Inferior parietal cortex (tissue), 1 donor: ENCODE measurements at regions not wholly inside any gene's neighbourhood (a gene's known extent, or its start where the extent isn't known, plus 50 kb on each side); places are given as distances from the start of the nearest gene placed in this dataset.

Experiments
- DNase-seq: peaks from one replicate; pipeline ENCODE4 v3.0.0-alpha.2; 2016; ENCODE audit errors: extremely low spot score

GRCh38 chr4:29521281-29521680 is 1198.9 kb upstream of the PCDH7 start:
- DNase-seq, result no peak

GRCh38 chr4:29536745-29537144 is 1183.4 kb upstream of the PCDH7 start:
- no peak for DNase-seq

- DNase-seq, result no peak
Observed at GRCh38 chr4:29538889-29539646, 1181.1 kb upstream of the PCDH7 start.

DNA sequence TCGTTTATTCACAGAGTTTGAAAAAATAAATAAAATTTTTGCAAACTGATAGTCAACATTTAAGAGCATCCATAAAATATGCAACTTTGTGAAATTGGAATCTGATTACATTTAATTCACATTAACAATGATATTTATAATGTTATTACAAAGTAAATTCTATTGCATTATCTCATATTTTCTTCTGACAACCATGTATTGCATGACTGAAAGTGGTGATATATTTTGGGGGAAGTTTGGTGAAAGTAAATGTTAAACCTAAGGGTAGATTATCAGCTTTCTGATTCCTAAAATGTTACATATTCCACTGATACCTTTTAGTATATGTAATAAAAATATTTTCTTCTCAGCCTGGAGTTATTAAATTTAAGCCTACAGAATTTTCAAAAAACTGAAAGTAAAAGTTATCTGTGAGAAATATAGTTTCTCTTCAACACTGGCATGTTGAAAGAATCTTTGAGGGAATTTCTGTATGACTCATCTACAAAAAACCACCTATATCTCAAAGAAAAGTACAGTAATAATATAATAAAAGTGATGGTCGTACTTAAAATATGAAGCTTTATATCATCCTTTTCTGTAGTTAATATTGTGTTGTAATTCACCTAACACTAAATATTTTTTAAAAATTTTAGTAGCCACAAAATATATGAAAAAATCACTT is 1179.6 kb upstream of the PCDH7 start:
- DNase-seq, result no peak

DNA sequence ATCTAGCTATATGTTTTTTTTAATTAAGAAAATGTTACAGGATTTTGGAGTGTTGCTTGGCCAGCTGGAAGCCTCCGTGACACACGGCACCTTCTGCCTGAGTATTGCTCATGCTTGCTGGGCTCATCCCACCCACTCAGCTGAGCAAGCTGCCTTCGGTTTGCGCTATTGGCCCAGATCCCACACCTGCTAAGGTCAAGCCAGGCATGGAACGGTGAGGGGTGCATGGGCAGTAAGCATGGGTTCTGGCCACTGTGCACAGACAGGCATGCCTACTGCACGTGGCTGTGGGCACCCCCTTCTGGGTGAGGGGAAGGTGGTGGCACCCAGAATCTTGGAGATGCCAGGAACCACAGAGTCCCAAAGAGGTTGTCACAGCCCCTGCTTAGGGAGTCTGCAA is 1178.4 kb upstream of the PCDH7 start:
- no peak for DNase-seq

DNA sequence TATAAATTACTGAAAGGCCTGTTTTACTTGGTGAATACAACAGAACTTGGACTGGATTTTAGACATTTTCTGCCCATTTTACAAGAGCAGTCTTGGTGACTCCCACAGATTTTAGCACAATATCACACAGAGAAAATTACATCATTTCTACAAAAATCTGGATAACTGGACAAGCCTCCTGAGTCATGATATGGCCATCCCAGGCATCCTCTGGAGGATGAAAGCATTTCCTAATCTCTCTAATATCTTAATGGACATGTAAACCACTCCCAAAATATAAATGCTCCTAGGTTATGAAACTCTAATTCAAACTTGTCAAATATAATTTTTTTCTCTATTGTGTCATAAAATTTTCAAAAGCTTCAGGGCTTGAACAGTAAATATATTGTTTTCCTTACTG is 1170.8 kb upstream of the PCDH7 start:
- peak; percentile 38 for DNase-seq

GRCh38 chr4:29551821-29552220 is 1168.3 kb upstream of the PCDH7 start:
- no peak for DNase-seq

DNA sequence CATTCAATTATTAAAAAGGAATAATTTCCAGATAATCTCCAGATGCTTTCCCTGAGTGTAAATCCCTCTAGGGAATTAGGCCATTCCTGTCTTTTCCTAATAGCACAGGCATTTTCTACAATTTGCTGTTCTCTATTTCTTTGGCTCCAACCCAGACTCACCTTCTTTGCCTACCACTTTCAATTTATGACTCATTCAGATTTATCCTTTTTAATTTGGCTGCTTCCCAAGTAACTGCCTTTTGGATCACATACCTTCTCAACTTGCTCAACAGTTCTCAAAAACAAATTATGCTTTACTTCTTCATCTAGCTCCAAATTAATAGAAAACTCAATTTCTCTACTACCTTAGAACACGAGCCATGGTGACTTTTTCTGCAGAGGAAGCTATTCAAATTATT is 1166.3 kb upstream of the PCDH7 start:
- no peak for DNase-seq

- peak; percentile 59 for DNase-seq
Observed at GRCh38 chr4:29558789-29559188, 1161.4 kb upstream of the PCDH7 start.

DNA sequence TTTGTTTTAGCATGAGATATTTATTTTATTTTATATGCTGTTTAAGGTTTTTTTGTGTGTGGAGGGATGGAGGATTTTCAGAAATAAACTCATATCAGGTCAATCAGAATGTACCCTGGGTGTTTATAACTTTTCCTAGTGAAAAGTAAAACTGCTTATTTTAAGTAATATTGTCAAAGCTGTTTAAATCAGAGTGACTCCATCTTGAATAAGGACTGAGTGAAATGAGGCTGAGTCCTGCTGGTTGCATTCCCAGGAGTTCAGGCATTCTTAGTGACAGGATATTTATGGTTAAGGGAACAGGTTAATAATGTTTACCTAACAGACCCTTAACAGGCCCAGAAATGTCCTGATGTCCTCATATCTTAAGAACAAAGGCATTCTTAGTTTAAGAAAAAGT is 1160.9 kb upstream of the PCDH7 start:
- DNase-seq, result no peak

DNA sequence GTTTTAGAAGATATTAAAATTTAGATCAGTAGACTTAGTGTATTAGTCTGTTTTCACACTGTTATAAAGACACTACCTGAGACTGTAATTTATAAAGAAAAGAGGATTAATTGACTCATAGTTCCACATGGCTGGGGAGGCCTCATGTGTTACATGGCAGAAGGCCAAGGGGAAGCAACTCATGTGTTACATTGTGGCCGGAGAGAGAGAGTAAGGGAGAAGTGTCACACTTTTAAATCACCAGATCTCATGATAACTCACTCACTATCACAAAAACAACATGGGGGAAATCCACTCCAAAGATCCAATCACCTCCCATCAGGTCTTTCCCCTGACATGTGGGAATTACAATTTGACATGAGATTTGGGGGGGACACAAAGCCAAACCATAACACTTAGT is 1159.7 kb upstream of the PCDH7 start:
- DNase-seq, result no peak

GRCh38 chr4:29565256-29565655 is 1154.9 kb upstream of the PCDH7 start:
- DNase-seq, result no peak

GRCh38 chr4:29566371-29566770 is 1153.8 kb upstream of the PCDH7 start:
- DNase-seq, result no peak

GRCh38 chr4:29571322-29571721 is 1148.8 kb upstream of the PCDH7 start:
- DNase-seq, result peak; percentile 30

- DNase-seq, result no peak
Observed at GRCh38 chr4:29578329-29578728, 1141.8 kb upstream of the PCDH7 start.

DNA sequence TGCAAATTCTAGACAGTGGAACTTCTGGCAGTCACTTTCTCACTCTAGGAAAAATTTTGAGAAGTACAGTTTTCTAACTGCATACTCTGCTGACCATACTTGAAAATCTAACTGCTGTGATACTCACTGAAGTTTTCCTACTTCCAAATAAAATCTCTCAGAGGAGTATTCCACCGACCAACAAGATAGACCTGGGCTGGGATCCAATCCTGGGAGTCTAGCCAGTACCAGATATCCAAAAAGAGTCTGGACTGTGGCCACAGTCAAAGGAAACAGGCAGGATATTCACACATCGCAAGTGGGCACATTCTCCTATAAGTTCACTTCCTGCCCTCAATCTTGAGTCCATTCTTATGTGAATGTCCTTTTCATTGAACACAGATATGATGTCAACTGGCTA is 1138.7 kb upstream of the PCDH7 start:
- DNase-seq, result peak; percentile 57

GRCh38 chr4:29588617-29589016 is 1131.6 kb upstream of the PCDH7 start:
- DNase-seq, result no peak

- no peak for DNase-seq
Observed at GRCh38 chr4:29596228-29596627, 1123.9 kb upstream of the PCDH7 start.

- DNase-seq, result no peak
Observed at GRCh38 chr4:29619168-29619567, 1101.0 kb upstream of the PCDH7 start.

DNA sequence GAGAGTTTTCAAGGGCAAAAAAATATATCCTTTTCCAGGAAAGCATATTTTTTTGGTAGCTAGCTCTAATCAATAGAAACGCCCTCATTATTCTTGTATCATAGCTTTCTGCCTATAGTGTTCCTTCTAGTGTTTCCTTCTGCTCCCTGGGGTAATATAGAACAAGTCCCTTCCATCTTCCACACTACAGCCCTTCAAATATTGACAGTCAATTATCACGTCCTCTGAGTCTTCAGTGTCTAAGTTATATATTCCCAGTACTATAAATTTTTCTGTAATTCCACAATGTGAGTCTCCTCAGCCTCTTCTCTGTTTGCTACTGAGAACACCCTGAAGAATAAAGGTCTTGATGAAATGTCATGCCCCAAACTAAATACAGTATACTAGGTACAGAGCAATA is 1088.0 kb upstream of the PCDH7 start:
- DNase-seq, result no peak

DNA sequence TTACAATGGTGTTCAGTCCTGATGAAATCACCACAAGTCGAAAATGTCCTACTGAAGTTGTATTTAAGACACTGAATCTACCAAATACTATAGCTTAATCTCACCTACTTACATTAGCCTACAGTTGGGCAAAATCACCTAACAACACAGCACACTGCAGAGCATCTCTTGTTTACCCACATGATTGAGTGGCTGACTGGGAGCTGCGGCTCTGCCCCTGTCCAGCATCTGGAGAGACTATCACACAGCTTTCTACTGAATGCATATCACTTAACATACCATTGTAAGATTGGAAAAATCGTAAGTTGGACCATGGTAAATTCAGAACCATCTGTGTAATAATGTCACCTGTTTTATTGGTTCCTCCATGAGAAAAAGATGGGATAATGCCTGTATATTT is 1083.2 kb upstream of the PCDH7 start:
- DNase-seq, result no peak

DNA sequence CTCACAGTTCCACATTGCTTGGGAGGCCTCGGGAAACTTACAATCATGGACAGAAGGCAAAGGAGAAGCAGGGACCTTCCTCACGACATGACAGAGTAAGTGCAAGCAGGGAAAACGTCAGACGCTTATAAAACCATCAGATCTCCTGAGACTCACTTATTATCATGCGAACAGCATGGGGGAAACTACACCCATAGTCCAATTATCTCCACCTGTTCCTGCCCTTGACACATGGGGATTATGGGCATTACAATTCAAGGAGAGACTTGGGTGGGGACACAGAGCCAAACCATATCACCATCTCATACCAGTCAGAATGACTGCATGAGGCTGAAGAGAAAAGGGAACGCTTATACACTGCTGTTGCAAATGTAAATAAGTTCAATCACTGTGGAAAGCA is 1066.9 kb upstream of the PCDH7 start:
- no peak for DNase-seq

DNA sequence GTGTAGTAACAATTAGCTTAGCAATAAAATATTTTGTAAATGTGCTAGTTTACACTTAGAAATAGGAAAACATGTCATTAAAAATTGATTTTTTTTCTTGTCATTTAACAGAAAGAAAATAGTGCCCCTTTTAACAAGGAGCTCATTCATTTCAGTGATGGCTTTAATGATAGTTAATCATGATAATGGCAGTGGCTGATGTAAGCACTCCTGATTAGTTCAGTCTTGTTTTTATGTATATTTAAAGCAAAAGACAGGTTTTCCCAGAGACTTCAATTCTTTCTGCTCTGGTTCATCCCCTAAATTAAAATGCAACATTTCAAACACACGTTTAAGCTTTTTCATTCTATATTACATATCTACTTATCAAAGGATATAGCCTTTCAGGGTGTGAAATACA is 1039.5 kb upstream of the PCDH7 start:
- DNase-seq, result no peak

GRCh38 chr4:29704059-29704458 is 1016.1 kb upstream of the PCDH7 start:
- DNase-seq, result no peak
